HL-60 (cell line): ENCODE measurements at regions not wholly inside any gene's neighbourhood (a gene's known extent, or its start where the extent isn't known, plus 50 kb on each side); places are given as distances from the start of the nearest gene placed in this dataset.

Experiments
- GABPA ChIP-seq: IDR thresholded peaks from 2 replicates; pipeline ENCODE4 v1.6.1; 2012; ENCODE audit warnings: low read depth
- POLR2AphosphoS5 ChIP-seq: IDR thresholded peaks from 2 replicates; pipeline ENCODE4 v1.6.1; 2012; ENCODE audit warnings: low read depth
- REST ChIP-seq: IDR thresholded peaks from 2 replicates; pipeline ENCODE4 v1.6.1; 2012; ENCODE audit warnings: low read depth; ENCODE audit not compliant: insufficient replicate concordance
- TF ChIP-seq, protein P1 (sequence below): IDR thresholded peaks from one replicate; pipeline ENCODE4 v1.5.1; 2011; ENCODE audit warnings: low read length, control low read depth, inconsistent platforms; ENCODE audit not compliant: insufficient read depth

DNA sequence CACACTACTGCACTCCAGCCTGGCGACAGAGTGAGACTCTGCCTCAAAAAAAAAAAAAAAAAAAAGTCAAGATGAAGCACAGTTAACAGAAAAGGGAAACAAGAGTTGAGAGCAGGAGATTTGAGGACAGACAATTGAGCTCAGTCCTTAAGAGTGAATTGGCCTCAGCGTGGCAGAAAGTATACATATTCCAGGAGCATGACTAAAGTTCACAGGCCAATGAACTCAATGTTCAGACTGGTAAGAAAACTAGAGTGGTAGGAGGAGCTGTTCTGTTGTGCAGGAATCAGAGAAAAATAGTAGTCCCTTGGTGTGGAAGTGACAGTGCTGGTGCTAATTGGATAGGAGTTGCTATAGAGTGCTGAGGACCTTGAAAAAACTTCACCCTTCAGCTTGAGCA, 60.0 kb downstream of the NRN1 start:
- TF ChIP-seq, protein P1, sequence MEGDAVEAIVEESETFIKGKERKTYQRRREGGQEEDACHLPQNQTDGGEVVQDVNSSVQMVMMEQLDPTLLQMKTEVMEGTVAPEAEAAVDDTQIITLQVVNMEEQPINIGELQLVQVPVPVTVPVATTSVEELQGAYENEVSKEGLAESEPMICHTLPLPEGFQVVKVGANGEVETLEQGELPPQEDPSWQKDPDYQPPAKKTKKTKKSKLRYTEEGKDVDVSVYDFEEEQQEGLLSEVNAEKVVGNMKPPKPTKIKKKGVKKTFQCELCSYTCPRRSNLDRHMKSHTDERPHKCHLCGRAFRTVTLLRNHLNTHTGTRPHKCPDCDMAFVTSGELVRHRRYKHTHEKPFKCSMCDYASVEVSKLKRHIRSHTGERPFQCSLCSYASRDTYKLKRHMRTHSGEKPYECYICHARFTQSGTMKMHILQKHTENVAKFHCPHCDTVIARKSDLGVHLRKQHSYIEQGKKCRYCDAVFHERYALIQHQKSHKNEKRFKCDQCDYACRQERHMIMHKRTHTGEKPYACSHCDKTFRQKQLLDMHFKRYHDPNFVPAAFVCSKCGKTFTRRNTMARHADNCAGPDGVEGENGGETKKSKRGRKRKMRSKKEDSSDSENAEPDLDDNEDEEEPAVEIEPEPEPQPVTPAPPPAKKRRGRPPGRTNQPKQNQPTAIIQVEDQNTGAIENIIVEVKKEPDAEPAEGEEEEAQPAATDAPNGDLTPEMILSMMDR = no peak
- TF ChIP-seq REST (no peak), GABPA (no peak), POLR2AphosphoS5 (no peak)
